ENCODE measurements at regions not wholly inside any gene's neighbourhood (a gene's known extent, or its start where the extent isn't known, plus 50 kb on each side); places are given as distances from the start of the nearest gene placed in this dataset.

DNA sequence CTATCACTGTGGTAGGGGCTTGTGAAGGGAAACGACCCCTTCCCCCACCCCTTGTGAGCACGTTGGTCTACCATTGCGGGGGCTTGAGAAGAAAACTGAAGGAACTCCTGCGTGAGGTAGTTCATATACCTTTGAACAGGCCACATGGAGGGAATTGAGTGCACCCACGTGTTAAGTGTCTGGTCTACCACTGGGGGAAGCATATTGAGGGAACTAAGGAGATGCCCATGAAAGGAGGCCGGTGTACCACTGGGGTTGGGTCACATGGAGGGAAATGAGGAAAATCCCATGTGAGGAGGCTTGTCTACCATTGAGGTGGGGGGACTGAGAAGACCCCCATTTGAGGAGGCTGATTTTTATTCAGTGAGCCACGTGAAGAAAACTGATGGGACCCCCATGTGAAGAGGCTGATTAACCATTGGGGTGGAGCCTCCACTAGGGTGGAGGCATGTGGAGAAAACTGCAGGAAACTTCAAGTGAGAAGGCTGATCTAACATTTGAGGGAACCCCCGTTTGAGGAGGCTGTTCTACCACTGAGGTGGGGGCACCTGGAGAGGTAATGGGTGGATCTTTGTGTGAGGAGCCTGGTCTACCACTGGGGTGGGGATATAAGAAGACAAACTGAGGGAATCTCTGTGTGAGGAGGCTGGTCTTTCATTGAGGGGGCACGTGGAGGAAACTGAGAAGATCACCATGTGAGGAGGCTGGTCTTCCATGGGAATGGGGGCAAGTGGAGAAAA, 163.2 kb downstream of the FBLN2 start:
- 70 to 74% methylated on average over 9 of the region's 9 CpGs for WGBS, 2 donors
- H3K9ac ChIP-seq (ENCODE audit: insufficient read depth in 1 of 2, low read length in 2 of 2) = no peak overlapping the region
- TF ChIP-seq, protein P1, sequence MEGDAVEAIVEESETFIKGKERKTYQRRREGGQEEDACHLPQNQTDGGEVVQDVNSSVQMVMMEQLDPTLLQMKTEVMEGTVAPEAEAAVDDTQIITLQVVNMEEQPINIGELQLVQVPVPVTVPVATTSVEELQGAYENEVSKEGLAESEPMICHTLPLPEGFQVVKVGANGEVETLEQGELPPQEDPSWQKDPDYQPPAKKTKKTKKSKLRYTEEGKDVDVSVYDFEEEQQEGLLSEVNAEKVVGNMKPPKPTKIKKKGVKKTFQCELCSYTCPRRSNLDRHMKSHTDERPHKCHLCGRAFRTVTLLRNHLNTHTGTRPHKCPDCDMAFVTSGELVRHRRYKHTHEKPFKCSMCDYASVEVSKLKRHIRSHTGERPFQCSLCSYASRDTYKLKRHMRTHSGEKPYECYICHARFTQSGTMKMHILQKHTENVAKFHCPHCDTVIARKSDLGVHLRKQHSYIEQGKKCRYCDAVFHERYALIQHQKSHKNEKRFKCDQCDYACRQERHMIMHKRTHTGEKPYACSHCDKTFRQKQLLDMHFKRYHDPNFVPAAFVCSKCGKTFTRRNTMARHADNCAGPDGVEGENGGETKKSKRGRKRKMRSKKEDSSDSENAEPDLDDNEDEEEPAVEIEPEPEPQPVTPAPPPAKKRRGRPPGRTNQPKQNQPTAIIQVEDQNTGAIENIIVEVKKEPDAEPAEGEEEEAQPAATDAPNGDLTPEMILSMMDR (IDR thresholded peaks at IDR 0.05; ENCODE audit: control extremely low read depth, extremely low read depth) = no peak
- H3K4me1 ChIP-seq (ENCODE audit: control insufficient read depth in 5 of 5, insufficient read depth in 5 of 5, low read length in 5 of 5) = no peaks in the 10 kb centered on the region
- H3K9me3 ChIP-seq (ENCODE audit: control insufficient read depth in 4 of 4, insufficient read depth in 3 of 4, low read length in 3 of 4) = peaks cover 0 to 38% (median 6%) of the 10 kb centered on the region in 4 donors
- ATAC-seq (ENCODE audit: insufficient read depth, low FRiP score) (no peak), DNase-seq (no peak)
- H3K27ac ChIP-seq (ENCODE audit: low read depth in 1 of 2, low read length in 1 of 2) = no peak overlapping the region
- no peaks in the 10 kb centered on the region for H3K27me3 ChIP-seq (ENCODE audit: control insufficient read depth in 3 of 3, insufficient read depth in 3 of 3, low read length in 2 of 3)
- no peaks in the 10 kb centered on the region for H3K36me3 ChIP-seq (ENCODE audit: control insufficient read depth in 4 of 4, insufficient read depth in 4 of 4, low read length in 4 of 4)
- no peak overlapping the region for H3K4me3 ChIP-seq

DNA sequence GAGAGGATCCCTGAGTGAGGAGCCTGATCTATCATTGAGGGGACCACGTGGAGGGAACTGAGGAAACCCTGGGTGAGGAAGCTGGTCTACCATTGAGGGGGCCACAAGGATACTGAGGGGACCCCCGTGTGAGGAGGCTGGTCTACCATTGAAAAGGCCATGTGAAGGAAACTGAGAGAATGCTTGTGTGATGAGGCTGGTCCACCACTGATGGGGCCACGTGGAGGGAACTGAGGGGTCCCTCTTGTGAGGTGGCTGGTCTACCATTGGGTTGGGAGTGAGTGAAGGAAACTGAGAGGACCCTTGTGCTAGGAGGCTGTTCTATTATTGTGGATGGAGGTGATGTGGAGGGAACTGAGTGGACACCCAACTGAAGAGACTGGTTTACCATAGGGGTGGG, 161.3 kb downstream of the FBLN2 start:
- Histone ChIP-seq H3K27me3 (ENCODE audit: control insufficient read depth in 3 of 3, insufficient read depth in 3 of 3, low read length in 2 of 3) (no peaks in the 10 kb centered on the region), H3K36me3 (ENCODE audit: control insufficient read depth in 4 of 4, insufficient read depth in 4 of 4, low read length in 4 of 4) (no peaks in the 10 kb centered on the region), H3K9ac (ENCODE audit: insufficient read depth in 1 of 2, low read length in 2 of 2) (no peak overlapping the region), H3K4me3 (no peak overlapping the region), H3K4me1 (ENCODE audit: control insufficient read depth in 5 of 5, insufficient read depth in 5 of 5, low read length in 5 of 5) (no peaks in the 10 kb centered on the region), H3K27ac (ENCODE audit: low read depth in 1 of 2, low read length in 1 of 2) (no peak overlapping the region), H3K9me3 (ENCODE audit: control insufficient read depth in 4 of 4, insufficient read depth in 3 of 4, low read length in 3 of 4) (peaks cover 0 to 47% (median 6%) of the 10 kb centered on the region in 4 donors)
- no peak for DNase-seq
- 59 to 67% methylated on average over 3 of the region's 3 CpGs for WGBS, 2 donors
- no peak for ATAC-seq (ENCODE audit: insufficient read depth, low FRiP score)
- TF ChIP-seq, protein P1 (IDR thresholded peaks at IDR 0.05; ENCODE audit: control extremely low read depth, extremely low read depth) = no peak

DNA sequence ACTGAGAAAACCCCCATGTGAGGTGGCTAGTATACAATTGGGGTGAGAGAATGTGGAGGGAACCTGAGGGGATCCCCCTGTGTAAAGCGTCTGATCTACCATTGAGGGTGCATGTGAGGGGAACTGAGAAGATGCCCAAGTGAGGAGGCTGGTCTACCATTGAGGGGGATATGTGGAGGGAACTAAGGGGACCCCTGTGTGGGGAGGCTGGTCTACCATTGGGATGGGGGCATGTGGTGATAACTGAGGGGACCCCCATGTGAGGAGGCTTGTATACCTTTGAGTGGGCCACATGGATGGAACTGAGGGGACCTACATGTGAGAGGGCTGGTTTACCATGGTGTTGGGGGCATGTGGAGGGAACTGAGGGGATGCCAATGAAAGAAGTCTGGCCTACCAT, 160.8 kb downstream of the FBLN2 start:
- H3K9ac ChIP-seq (ENCODE audit: insufficient read depth in 1 of 2, low read length in 2 of 2) = no peak overlapping the region
- peaks cover 0 to 49% (median 6%) of the 10 kb centered on the region in 4 donors for H3K9me3 ChIP-seq (ENCODE audit: control insufficient read depth in 4 of 4, insufficient read depth in 3 of 4, low read length in 3 of 4)
- 90 to 96% methylated on average over 1 of the region's 1 CpG for WGBS, 2 donors
- no peak for ATAC-seq (ENCODE audit: insufficient read depth, low FRiP score)
- H3K27ac ChIP-seq (ENCODE audit: low read depth in 1 of 2, low read length in 1 of 2) = no peak overlapping the region
- H3K4me3 ChIP-seq = no peak overlapping the region
- TF ChIP-seq, protein P1 (IDR thresholded peaks at IDR 0.05; ENCODE audit: control extremely low read depth, extremely low read depth) = no peak
- no peaks in the 10 kb centered on the region for H3K36me3 ChIP-seq (ENCODE audit: control insufficient read depth in 4 of 4, insufficient read depth in 4 of 4, low read length in 4 of 4)
- H3K4me1 ChIP-seq (ENCODE audit: control insufficient read depth in 5 of 5, insufficient read depth in 5 of 5, low read length in 5 of 5) = no peaks in the 10 kb centered on the region
- H3K27me3 ChIP-seq (ENCODE audit: control insufficient read depth in 3 of 3, insufficient read depth in 3 of 3, low read length in 2 of 3) = no peaks in the 10 kb centered on the region
- DNase-seq = peak in 1 of 3 donors; percentile 3
